ENCODE measurements at regions not wholly inside any gene's neighbourhood (a gene's known extent, or its start where the extent isn't known, plus 50 kb on each side); places are given as distances from the start of the nearest gene placed in this dataset.

DNA sequence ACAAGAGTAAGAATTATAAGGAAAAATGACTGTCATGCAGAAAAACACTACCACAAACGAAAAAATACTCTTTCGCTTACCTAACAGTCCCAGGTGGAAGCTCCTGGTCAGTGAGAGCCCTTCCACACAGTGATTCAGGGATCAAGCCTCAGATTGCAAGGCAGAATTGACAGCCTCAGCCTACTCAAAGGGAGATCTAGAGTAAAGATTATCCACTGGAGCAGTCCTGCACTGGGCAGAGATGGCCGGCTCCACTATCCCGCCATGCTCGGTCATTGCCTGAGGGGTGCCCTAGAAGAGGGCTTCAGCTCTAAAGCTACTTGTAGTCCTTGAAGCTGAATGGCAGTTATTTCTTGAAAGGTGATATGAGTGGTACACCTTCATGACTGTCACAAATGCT lies 174.7 kb downstream of the TTC8 start:
- 93% methylated on average over 5 of the region's 5 CpGs; no CpG with 5 or more reads in 1 of the 2 experiments for WGBS, 2 experiments (ENCODE audit: extremely low coverage in 1 of 2, insufficient coverage in 1 of 2, insufficient read length in 1 of 2, insufficient replicate concordance in 2 of 2, low coverage in 1 of 2, low lambda C conversion rate in 2 of 2, missing lambda C conversion rate in 1 of 2)
- H3K9ac ChIP-seq (replicated peaks in 1 of 4; ENCODE audit: extremely low read depth in 1 of 4, low read depth in 3 of 4, low read length in 3 of 4) = no peak overlapping the region
- TF ChIP-seq, protein P1, sequence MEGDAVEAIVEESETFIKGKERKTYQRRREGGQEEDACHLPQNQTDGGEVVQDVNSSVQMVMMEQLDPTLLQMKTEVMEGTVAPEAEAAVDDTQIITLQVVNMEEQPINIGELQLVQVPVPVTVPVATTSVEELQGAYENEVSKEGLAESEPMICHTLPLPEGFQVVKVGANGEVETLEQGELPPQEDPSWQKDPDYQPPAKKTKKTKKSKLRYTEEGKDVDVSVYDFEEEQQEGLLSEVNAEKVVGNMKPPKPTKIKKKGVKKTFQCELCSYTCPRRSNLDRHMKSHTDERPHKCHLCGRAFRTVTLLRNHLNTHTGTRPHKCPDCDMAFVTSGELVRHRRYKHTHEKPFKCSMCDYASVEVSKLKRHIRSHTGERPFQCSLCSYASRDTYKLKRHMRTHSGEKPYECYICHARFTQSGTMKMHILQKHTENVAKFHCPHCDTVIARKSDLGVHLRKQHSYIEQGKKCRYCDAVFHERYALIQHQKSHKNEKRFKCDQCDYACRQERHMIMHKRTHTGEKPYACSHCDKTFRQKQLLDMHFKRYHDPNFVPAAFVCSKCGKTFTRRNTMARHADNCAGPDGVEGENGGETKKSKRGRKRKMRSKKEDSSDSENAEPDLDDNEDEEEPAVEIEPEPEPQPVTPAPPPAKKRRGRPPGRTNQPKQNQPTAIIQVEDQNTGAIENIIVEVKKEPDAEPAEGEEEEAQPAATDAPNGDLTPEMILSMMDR (IDR thresholded peaks at IDR 0.05; ENCODE audit: control extremely low read depth in 1 of 3, insufficient read depth in 1 of 3, low read depth in 1 of 3, low read length in 3 of 3) = no peak
- TF ChIP-seq ASH2L (IDR thresholded peaks at IDR 0.05; ENCODE audit: low read length) (no peak), NRF1 (IDR thresholded peaks at IDR 0.05; ENCODE audit: low read depth, low read length) (no peak), TEAD4 (IDR thresholded peaks at IDR 0.05; ENCODE audit: low read depth, low read length) (no peak), BCL11A (IDR thresholded peaks at IDR 0.05; ENCODE audit: low read depth in 2 of 2, low read length in 2 of 2) (no peak), KDM4A (IDR thresholded peaks at IDR 0.05; ENCODE audit: low read depth, low read length, severe bottlenecking) (no peak), CEBPB (IDR thresholded peaks at IDR 0.05; ENCODE audit: low read depth, low read length) (no peak), POLR2AphosphoS5 (IDR thresholded peaks at IDR 0.05; ENCODE audit: low read depth, low read length) (no peak)

More for the DNA sequence above, 174.7 kb downstream of the TTC8 start:
- Histone ChIP-seq H2BK20ac (ENCODE audit: low read length) (no peak overlapping the region), H3K79me1 (ENCODE audit: low read depth, low read length) (no peaks in the 10 kb centered on the region), H4K8ac (ENCODE audit: extremely low read depth, insufficient read depth, low read length) (no peak overlapping the region), H3K56ac (replicated peaks; ENCODE audit: insufficient read length, low read depth, low read length) (no peak overlapping the region), H2BK120ac (replicated peaks; ENCODE audit: low read depth, low read length) (no peak overlapping the region), H3K18ac (ENCODE audit: extremely low read depth, low read length) (no peak overlapping the region), H3K4ac (replicated peaks; ENCODE audit: insufficient read length, low read depth, low read length) (no peak overlapping the region), H4K5ac (ENCODE audit: insufficient read length, low read depth, low read length) (no peak overlapping the region), H3K27me3 (replicated peaks in 1 of 4; ENCODE audit: control insufficient read depth in 3 of 4, extremely low read depth in 1 of 4, insufficient read depth in 3 of 4, low read length in 3 of 4) (no peaks in the 10 kb centered on the region), H3K4me1 (replicated peaks in 1 of 4; ENCODE audit: control insufficient read depth in 3 of 4, insufficient read depth in 4 of 4, low read length in 3 of 4) (peaks cover 0 to 3% (median 0%) of the 10 kb centered on the region in 4 experiments; a peak in 1 of 7 replicates), H2BK12ac (ENCODE audit: low read depth, low read length) (no peak overlapping the region), H2BK5ac (ENCODE audit: low read depth, low read length) (no peak overlapping the region), H3K9me3 (ENCODE audit: insufficient read depth in 2 of 2, low read depth in 1 of 2, low read length in 1 of 2) (no peaks in the 10 kb centered on the region), H4K91ac (replicated peaks; ENCODE audit: insufficient read length, low read length) (no peak overlapping the region), H3K27ac (ENCODE audit: low read depth, low read length) (no peak overlapping the region), H3K23ac (ENCODE audit: insufficient read length) (no peak overlapping the region), H3K36me3 (ENCODE audit: control insufficient read depth in 2 of 4, insufficient read depth in 4 of 4, low read length in 3 of 4) (no peaks in the 10 kb centered on the region), H2BK15ac (ENCODE audit: low read length) (no peak overlapping the region), H3K23me2 (ENCODE audit: low read depth, low read length) (no peaks in the 10 kb centered on the region; the same call in 1 of the 2 replicates), H2AFZ (ENCODE audit: low read length) (no peak overlapping the region), H3K14ac (ENCODE audit: insufficient read length) (no peak overlapping the region), H3K79me2 (ENCODE audit: control insufficient read depth in 1 of 2, insufficient read depth in 2 of 2, low read length in 2 of 2) (no peaks in the 10 kb centered on the region), H2AK5ac (ENCODE audit: low read depth, low read length) (no peak overlapping the region), H3K4me3 (ENCODE audit: extremely low read depth in 1 of 4, insufficient read depth in 2 of 4, low read depth in 3 of 4, low read length in 4 of 4) (no peak overlapping the region), H4K20me1 (replicated peaks in 1 of 2; ENCODE audit: control insufficient read depth in 1 of 2, insufficient read depth in 2 of 2, low read length in 2 of 2) (no peaks in the 10 kb centered on the region), H3K4me2 (ENCODE audit: insufficient read depth in 1 of 2, low read depth in 2 of 2, low read length in 2 of 2) (no peak overlapping the region)
- ChIA-PET POLR2A (ENCODE audit: partially characterized antibody) (interaction anchor here (0.6 kb wide), 2 partner anchors 10 to 56 kb away, joined by 3 read pairs; no protein-coding TSS in a partner anchor), CTCF (ENCODE audit: partially characterized antibody) (interaction anchor here (0.7 to 1.5 kb wide), 3 partner anchors 14 to 332 kb away, joined by 3 to 5 read pairs (median 3); no protein-coding TSS in a partner anchor)
- FAIRE-seq (no peak), DNase-seq (ENCODE audit: low read depth in 1 of 2, low spot score in 2 of 2) (no peak)

All from H1 (cell line).